ENCODE measurements at regions not wholly inside any gene's neighbourhood (a gene's known extent, or its start where the extent isn't known, plus 50 kb on each side); places are given as distances from the start of the nearest gene placed in this dataset.
"Not testable (repeated sequence)": the region's sequence is repeated elsewhere in the genome, so short reads cannot be mapped to it uniquely, and the experiment has no call there.

DNA sequence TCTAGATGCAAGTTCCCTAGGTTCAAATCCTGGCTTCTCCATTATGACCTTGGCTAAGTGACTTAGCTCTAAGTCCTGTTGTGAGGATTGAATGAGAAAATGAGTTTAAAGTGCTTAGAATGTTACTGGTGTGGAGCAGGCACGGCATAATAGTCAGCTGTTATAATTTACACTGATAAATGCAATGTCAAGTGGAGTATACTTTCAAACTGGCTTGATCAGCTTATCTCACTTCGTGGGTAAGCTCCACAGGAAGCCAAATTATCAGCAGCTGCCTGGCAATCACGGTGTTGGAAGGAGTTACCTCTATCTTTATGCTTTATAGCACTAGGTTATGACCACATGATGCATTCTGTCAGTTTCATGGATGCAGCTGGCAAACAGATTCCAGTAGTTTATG, 272.8 kb downstream of the OLFM4 start:
- WGBS = 0% methylated on average over 3 of the region's 3 CpGs
- no peak for DNase-seq
- H3K9me3 ChIP-seq (ENCODE audit: control insufficient read depth, low read length) = no peaks in the 10 kb centered on the region
- no peak overlapping the region for H4K91ac ChIP-seq (ENCODE audit: low read length)
- H3K4me2 ChIP-seq (ENCODE audit: low read length, poor library complexity, severe bottlenecking) = no peak overlapping the region
- H2BK120ac ChIP-seq (ENCODE audit: low read depth, low read length) = no peak overlapping the region
- H3K79me1 ChIP-seq (replicated peaks; ENCODE audit: low read length, poor library complexity, severe bottlenecking) = no peaks in the 10 kb centered on the region
- no peak overlapping the region for H3K18ac ChIP-seq (ENCODE audit: low read depth in 1 of 2, low read length in 2 of 2)
- no peak overlapping the region for H3K4ac ChIP-seq (ENCODE audit: low read depth in 1 of 2, low read length in 2 of 2)
- H2AK5ac ChIP-seq (ENCODE audit: low read length, severe bottlenecking) = no peak overlapping the region
- no peaks in the 10 kb centered on the region for H3K36me3 ChIP-seq (ENCODE audit: control insufficient read depth in 1 of 2, insufficient read depth in 2 of 2, low read depth in 1 of 2, low read length in 2 of 2)
- H3K23ac ChIP-seq (ENCODE audit: low read length in 2 of 2) = no peak overlapping the region
- no peak overlapping the region for H3K4me3 ChIP-seq (ENCODE audit: insufficient read depth in 1 of 2, low read depth in 1 of 2, low read length in 2 of 2)
- no peak overlapping the region for H2AFZ ChIP-seq (ENCODE audit: low read depth, low read length)
- no peak overlapping the region for H2BK15ac ChIP-seq (ENCODE audit: low read depth, poor library complexity, severe bottlenecking)
- no peak overlapping the region for H4K8ac ChIP-seq (ENCODE audit: low read length)
- no peak overlapping the region for H3K9ac ChIP-seq (ENCODE audit: low read length)
- no peak overlapping the region for H2BK12ac ChIP-seq (ENCODE audit: low read length in 2 of 2)
- no peak overlapping the region for H2BK5ac ChIP-seq (ENCODE audit: low read depth, low read length, poor library complexity, severe bottlenecking)
- no peak overlapping the region for H3K14ac ChIP-seq (ENCODE audit: low read length in 2 of 2)
- no peak overlapping the region for H3K27ac ChIP-seq (ENCODE audit: low read length, poor library complexity, severe bottlenecking)
- no peaks in the 10 kb centered on the region for H3K4me1 ChIP-seq (ENCODE audit: control insufficient read depth, insufficient read depth, low read depth, low read length)
- H3K27me3 ChIP-seq (ENCODE audit: control insufficient read depth in 1 of 2, insufficient read depth in 1 of 2, low read length in 2 of 2) = no peaks in the 10 kb centered on the region

DNA sequence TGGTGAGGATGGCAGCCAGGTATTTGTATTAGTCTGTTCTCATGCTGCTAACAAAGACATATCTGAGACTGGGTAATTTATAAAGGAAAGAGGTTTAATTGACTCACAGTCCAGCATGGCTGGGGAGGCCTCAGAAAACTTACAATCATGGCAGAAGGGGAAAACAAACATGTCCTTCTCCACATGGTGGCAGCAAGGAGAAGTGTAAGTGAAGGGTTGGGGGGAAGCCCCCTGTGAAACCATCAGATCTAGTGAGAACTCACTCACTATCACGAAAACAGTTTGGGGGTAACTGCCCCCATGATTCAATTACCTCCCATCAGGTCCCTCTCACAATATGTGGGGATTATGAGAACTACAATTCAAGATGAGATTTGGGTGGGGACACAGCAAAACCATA, 276.8 kb downstream of the OLFM4 start:
- not testable (repeated sequence) for H2BK5ac ChIP-seq (ENCODE audit: low read depth, low read length, poor library complexity, severe bottlenecking); H3K14ac ChIP-seq (ENCODE audit: low read length in 2 of 2); H3K4me3 ChIP-seq (ENCODE audit: insufficient read depth in 1 of 2, low read depth in 1 of 2, low read length in 2 of 2); H3K36me3 ChIP-seq (ENCODE audit: control insufficient read depth in 1 of 2, insufficient read depth in 2 of 2, low read depth in 1 of 2, low read length in 2 of 2); H4K8ac ChIP-seq (ENCODE audit: low read length); H3K18ac ChIP-seq (ENCODE audit: low read depth in 1 of 2, low read length in 2 of 2); H3K27ac ChIP-seq (ENCODE audit: low read length, poor library complexity, severe bottlenecking); H3K4ac ChIP-seq (ENCODE audit: low read depth in 1 of 2, low read length in 2 of 2); H3K4me2 ChIP-seq (ENCODE audit: low read length, poor library complexity, severe bottlenecking); H3K4me1 ChIP-seq (ENCODE audit: control insufficient read depth, insufficient read depth, low read depth, low read length); H3K9ac ChIP-seq (ENCODE audit: low read length); H3K23ac ChIP-seq (ENCODE audit: low read length in 2 of 2); H2AK5ac ChIP-seq (ENCODE audit: low read length, severe bottlenecking); H2BK15ac ChIP-seq (ENCODE audit: low read depth, poor library complexity, severe bottlenecking); H3K27me3 ChIP-seq (ENCODE audit: control insufficient read depth in 1 of 2, insufficient read depth in 1 of 2, low read length in 2 of 2); H2BK12ac ChIP-seq (ENCODE audit: low read length in 2 of 2); H2BK120ac ChIP-seq (ENCODE audit: low read depth, low read length); H3K79me1 ChIP-seq (replicated peaks; ENCODE audit: low read length, poor library complexity, severe bottlenecking); H3K9me3 ChIP-seq (ENCODE audit: control insufficient read depth, low read length); H4K91ac ChIP-seq (ENCODE audit: low read length); DNase-seq; H2AFZ ChIP-seq (ENCODE audit: low read depth, low read length)
- no CpG with 5 or more reads among the region's 1 CpG for WGBS

DNA sequence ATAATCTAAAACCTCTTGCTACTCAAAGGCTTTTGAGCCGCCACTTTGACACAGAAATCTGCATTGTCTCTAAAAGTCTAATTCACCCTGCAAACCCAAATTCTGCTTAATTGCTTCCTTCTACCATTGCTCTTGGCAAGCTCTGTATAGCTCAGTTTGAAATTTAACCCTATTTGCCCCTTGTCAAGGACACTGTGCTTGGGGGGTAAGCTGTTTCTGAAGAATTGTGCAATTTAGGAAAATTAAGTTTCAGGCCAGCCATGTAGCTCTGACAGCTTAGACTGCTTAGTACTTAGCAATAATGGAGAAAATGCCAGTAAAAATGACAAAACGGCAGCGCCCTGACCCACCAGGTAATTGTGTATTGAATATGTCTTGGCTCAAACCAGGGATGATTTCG, 282.2 kb downstream of the OLFM4 start:
- 83% methylated on average over 4 of the region's 4 CpGs for WGBS
- Histone ChIP-seq H3K14ac (ENCODE audit: low read length in 2 of 2) (no peak overlapping the region), H3K9ac (ENCODE audit: low read length) (no peak overlapping the region), H3K36me3 (ENCODE audit: control insufficient read depth in 1 of 2, insufficient read depth in 2 of 2, low read depth in 1 of 2, low read length in 2 of 2) (no peaks in the 10 kb centered on the region), H3K4ac (ENCODE audit: low read depth in 1 of 2, low read length in 2 of 2) (no peak overlapping the region), H2BK5ac (ENCODE audit: low read depth, low read length, poor library complexity, severe bottlenecking) (no peak overlapping the region), H3K23ac (ENCODE audit: low read length in 2 of 2) (no peak overlapping the region), H2AFZ (ENCODE audit: low read depth, low read length) (no peak overlapping the region), H3K27ac (ENCODE audit: low read length, poor library complexity, severe bottlenecking) (no peak overlapping the region), H4K8ac (ENCODE audit: low read length) (no peak overlapping the region), H3K79me1 (replicated peaks; ENCODE audit: low read length, poor library complexity, severe bottlenecking) (no peaks in the 10 kb centered on the region), H3K4me1 (ENCODE audit: control insufficient read depth, insufficient read depth, low read depth, low read length) (no peaks in the 10 kb centered on the region), H2BK12ac (ENCODE audit: low read length in 2 of 2) (no peak overlapping the region), H2BK15ac (ENCODE audit: low read depth, poor library complexity, severe bottlenecking) (no peak overlapping the region), H3K9me3 (ENCODE audit: control insufficient read depth, low read length) (no peaks in the 10 kb centered on the region), H2AK5ac (ENCODE audit: low read length, severe bottlenecking) (no peak overlapping the region), H4K91ac (ENCODE audit: low read length) (no peak overlapping the region), H2BK120ac (ENCODE audit: low read depth, low read length) (no peak overlapping the region), H3K27me3 (ENCODE audit: control insufficient read depth in 1 of 2, insufficient read depth in 1 of 2, low read length in 2 of 2) (no peaks in the 10 kb centered on the region), H3K4me2 (ENCODE audit: low read length, poor library complexity, severe bottlenecking) (no peak overlapping the region), H3K4me3 (ENCODE audit: insufficient read depth in 1 of 2, low read depth in 1 of 2, low read length in 2 of 2) (no peak overlapping the region), H3K18ac (ENCODE audit: low read depth in 1 of 2, low read length in 2 of 2) (no peak overlapping the region)
- no peak for DNase-seq

DNA sequence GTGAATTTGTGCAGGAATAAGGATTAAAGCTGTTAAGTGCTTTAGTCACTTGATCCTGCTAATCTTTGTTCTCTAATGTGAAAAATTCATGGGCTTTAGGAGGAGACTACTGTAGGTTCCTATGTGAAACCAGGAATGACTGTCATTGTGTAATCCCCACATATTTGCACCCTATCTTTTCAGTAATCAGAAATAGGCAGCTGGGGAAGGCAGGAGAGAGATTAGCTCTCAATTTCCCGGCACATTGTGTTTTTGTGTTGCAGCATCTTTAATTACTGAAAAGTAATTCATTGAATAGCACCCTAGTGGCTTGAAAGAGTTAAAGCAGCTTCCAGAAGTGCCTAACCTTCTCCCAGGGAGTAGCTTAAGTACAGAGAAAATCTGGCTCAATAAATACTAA, 282.9 kb downstream of the OLFM4 start:
- H2AK5ac ChIP-seq (ENCODE audit: low read length, severe bottlenecking) = no peak overlapping the region
- H2BK120ac ChIP-seq (ENCODE audit: low read depth, low read length) = no peak overlapping the region
- no peak overlapping the region for H3K27ac ChIP-seq (ENCODE audit: low read length, poor library complexity, severe bottlenecking)
- no peaks in the 10 kb centered on the region for H3K9me3 ChIP-seq (ENCODE audit: control insufficient read depth, low read length)
- H3K27me3 ChIP-seq (ENCODE audit: control insufficient read depth in 1 of 2, insufficient read depth in 1 of 2, low read length in 2 of 2) = no peaks in the 10 kb centered on the region
- no peak overlapping the region for H4K91ac ChIP-seq (ENCODE audit: low read length)
- H3K4ac ChIP-seq (ENCODE audit: low read depth in 1 of 2, low read length in 2 of 2) = no peak overlapping the region
- H3K14ac ChIP-seq (ENCODE audit: low read length in 2 of 2) = no peak overlapping the region
- no peak overlapping the region for H3K23ac ChIP-seq (ENCODE audit: low read length in 2 of 2)
- H2AFZ ChIP-seq (ENCODE audit: low read depth, low read length) = no peak overlapping the region
- H3K4me2 ChIP-seq (ENCODE audit: low read length, poor library complexity, severe bottlenecking) = no peak overlapping the region
- H3K36me3 ChIP-seq (ENCODE audit: control insufficient read depth in 1 of 2, insufficient read depth in 2 of 2, low read depth in 1 of 2, low read length in 2 of 2) = no peaks in the 10 kb centered on the region
- H3K79me1 ChIP-seq (replicated peaks; ENCODE audit: low read length, poor library complexity, severe bottlenecking) = no peaks in the 10 kb centered on the region
- 57% methylated on average over 1 of the region's 1 CpG for WGBS
- H3K4me3 ChIP-seq (ENCODE audit: insufficient read depth in 1 of 2, low read depth in 1 of 2, low read length in 2 of 2) = no peak overlapping the region
- H3K9ac ChIP-seq (ENCODE audit: low read length) = no peak overlapping the region
- no peak overlapping the region for H2BK12ac ChIP-seq (ENCODE audit: low read length in 2 of 2)
- no peak overlapping the region for H3K18ac ChIP-seq (ENCODE audit: low read depth in 1 of 2, low read length in 2 of 2)
- DNase-seq = no peak
- H3K4me1 ChIP-seq (ENCODE audit: control insufficient read depth, insufficient read depth, low read depth, low read length) = no peaks in the 10 kb centered on the region
- no peak overlapping the region for H2BK5ac ChIP-seq (ENCODE audit: low read depth, low read length, poor library complexity, severe bottlenecking)
- no peak overlapping the region for H2BK15ac ChIP-seq (ENCODE audit: low read depth, poor library complexity, severe bottlenecking)
- H4K8ac ChIP-seq (ENCODE audit: low read length) = no peak overlapping the region

All from mesenchymal stem cell (in vitro differentiated cells and primary cell).